ENCODE measurements at regions not wholly inside any gene's neighbourhood (a gene's known extent, or its start where the extent isn't known, plus 50 kb on each side); places are given as distances from the start of the nearest gene placed in this dataset.

DNA sequence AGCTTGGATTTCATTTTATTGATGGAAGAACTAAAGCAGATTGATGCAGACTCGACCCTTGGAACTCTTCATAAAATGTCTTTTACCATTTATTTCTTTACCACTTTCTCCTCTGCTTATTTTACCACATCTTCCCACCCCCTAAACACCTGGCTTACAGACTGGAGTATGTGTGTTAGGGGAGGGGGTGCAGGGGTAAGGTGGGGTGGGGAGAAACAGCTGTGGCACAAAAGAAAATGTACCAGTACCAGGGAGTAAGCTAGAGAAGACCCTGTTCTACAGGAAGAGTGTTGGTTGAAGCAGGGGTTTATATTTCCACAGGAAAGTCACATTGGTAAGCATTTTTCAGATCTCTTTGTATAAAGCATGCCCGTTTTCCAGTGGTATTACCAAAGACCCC is 312.7 kb upstream of the MTNR1B start:
- H3K4me3 ChIP-seq = no peak overlapping the region
- no peak for DNase-seq
- H3K27ac ChIP-seq = no peak overlapping the region
- H3K36me3 ChIP-seq = no peaks in the 10 kb centered on the region
- H3K27me3 ChIP-seq = no peaks in the 10 kb centered on the region
- no peak for TF ChIP-seq POLR2A (IDR thresholded peaks at IDR 0.05)
- TF ChIP-seq, protein P1, sequence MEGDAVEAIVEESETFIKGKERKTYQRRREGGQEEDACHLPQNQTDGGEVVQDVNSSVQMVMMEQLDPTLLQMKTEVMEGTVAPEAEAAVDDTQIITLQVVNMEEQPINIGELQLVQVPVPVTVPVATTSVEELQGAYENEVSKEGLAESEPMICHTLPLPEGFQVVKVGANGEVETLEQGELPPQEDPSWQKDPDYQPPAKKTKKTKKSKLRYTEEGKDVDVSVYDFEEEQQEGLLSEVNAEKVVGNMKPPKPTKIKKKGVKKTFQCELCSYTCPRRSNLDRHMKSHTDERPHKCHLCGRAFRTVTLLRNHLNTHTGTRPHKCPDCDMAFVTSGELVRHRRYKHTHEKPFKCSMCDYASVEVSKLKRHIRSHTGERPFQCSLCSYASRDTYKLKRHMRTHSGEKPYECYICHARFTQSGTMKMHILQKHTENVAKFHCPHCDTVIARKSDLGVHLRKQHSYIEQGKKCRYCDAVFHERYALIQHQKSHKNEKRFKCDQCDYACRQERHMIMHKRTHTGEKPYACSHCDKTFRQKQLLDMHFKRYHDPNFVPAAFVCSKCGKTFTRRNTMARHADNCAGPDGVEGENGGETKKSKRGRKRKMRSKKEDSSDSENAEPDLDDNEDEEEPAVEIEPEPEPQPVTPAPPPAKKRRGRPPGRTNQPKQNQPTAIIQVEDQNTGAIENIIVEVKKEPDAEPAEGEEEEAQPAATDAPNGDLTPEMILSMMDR (IDR thresholded peaks at IDR 0.05) = no peak
- no peaks in the 10 kb centered on the region for H3K4me1 ChIP-seq
- H3K9me3 ChIP-seq = no peaks in the 10 kb centered on the region

DNA sequence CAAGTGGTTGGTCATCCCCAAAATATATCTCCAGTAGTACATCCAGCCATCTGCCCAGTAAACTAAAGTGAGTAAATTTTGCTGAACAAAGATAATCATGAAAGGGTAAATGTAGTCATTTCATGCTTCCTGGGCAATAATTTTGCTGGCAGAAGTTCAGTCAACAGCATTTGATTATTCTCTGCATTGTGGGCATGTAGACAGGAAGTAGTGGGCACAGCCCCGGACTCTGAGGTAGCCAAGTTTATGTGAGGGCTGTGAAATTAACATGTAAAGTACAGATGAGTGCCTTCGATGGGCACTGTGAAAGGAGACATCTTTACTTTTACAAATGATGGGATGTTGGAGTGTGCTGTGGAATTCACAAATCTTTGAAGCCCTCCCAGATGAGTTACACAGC is 312.2 kb upstream of the MTNR1B start:
- H3K27ac ChIP-seq = no peak overlapping the region
- H3K9me3 ChIP-seq = no peaks in the 10 kb centered on the region
- DNase-seq = no peak
- no peaks in the 10 kb centered on the region for H3K4me1 ChIP-seq
- H3K27me3 ChIP-seq = no peaks in the 10 kb centered on the region
- H3K36me3 ChIP-seq = no peaks in the 10 kb centered on the region
- no peak for TF ChIP-seq POLR2A (IDR thresholded peaks at IDR 0.05)
- TF ChIP-seq, protein P1 (IDR thresholded peaks at IDR 0.05) = no peak
- no peak overlapping the region for H3K4me3 ChIP-seq

DNA sequence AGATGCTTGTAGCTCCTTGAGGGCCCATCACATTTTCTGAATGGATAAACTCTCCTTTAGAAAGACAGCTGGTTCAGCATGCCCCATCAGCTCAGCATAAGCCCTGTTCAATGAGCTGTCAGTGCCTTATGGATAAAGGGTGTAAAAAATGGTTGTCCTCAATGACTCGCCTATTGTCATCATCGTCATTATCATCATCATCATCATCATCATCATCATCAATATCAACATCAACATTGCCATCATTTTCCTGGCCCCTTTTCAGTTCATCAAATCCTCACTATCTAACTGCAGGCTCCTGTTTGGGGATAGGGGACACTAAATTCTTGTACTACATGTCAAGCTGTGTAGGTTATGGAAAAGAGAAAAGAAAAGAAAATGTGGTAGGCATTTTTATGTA is 310.7 kb upstream of the MTNR1B start:
- Histone ChIP-seq H3K9me3 (no peaks in the 10 kb centered on the region), H3K36me3 (no peaks in the 10 kb centered on the region), H3K27me3 (no peaks in the 10 kb centered on the region), H3K4me3 (no peak overlapping the region), H3K4me1 (no peaks in the 10 kb centered on the region), H3K27ac (no peak overlapping the region)
- TF ChIP-seq, protein P1 (IDR thresholded peaks at IDR 0.05) = no peak
- TF ChIP-seq POLR2A (IDR thresholded peaks at IDR 0.05) = no peak
- DNase-seq = no peak

DNA sequence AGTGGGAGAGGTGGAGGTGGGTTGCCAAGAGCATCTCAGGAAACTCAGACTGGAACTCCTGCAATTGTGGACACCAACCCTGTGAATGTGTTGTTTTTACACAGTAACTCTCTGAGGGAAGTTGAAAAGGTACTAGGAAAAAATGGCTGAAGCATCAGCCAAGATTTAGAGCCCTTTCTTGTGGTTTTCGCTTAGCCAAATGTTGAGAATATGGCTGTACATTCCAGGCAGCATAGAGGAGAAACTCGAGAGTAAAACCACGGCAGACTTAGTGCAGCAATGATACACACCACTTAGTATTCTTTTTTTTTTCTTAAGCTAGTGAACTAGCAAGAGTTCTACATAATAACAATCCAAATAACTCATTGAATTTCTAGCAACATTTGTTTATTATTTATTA is 309.7 kb upstream of the MTNR1B start:
- Histone ChIP-seq H3K4me1 (no peaks in the 10 kb centered on the region), H3K27me3 (no peaks in the 10 kb centered on the region), H3K36me3 (no peaks in the 10 kb centered on the region), H3K27ac (no peak overlapping the region), H3K4me3 (no peak overlapping the region), H3K9me3 (no peaks in the 10 kb centered on the region)
- no peak for TF ChIP-seq POLR2A (IDR thresholded peaks at IDR 0.05)
- TF ChIP-seq, protein P1 (IDR thresholded peaks at IDR 0.05) = no peak
- DNase-seq = no peak

DNA sequence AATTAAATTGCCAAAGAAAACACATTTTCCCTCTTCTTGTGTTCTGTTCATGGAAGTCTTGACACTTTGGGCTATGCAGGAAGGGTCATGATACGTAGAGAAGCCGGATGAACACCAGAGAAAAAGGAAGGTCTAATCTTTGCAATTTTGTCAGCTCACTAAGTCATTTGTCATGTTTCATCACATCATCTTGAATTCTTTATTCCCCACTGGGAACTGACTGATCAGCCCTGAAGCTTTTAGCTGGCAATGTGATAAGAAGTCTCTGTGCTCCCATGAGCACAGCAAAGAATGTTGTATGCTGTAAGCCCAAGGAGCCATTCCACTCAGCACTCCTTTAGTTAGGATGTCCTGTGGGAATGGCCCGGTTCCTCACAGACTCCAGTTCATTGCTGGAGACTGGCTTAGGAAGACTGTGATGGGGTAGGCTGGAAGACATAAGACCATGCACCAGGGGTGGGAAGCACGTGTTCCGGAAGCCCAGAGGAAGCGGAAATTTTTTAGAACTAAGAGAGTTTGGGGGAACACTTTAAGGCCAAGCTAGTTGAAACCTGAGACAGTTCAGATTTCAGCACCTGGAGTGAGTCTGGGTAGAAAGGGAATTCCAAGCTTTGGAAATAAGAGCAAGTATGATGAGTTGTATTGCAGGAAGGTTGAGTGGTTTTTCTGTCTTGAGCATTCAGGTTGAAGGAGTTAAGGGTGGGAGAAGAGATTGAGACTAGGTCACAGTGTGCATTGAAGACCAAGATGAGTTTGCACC is 306.7 kb upstream of the MTNR1B start:
- no peak overlapping the region for H3K27ac ChIP-seq
- H3K4me3 ChIP-seq = no peak overlapping the region
- TF ChIP-seq, protein P1 (IDR thresholded peaks at IDR 0.05) = no peak
- TF ChIP-seq POLR2A (IDR thresholded peaks at IDR 0.05) = no peak
- no peaks in the 10 kb centered on the region for H3K36me3 ChIP-seq
- H3K27me3 ChIP-seq = no peaks in the 10 kb centered on the region
- no peaks in the 10 kb centered on the region for H3K9me3 ChIP-seq
- no peak for DNase-seq
- no peaks in the 10 kb centered on the region for H3K4me1 ChIP-seq

Data from Peyer's patch (tissue), 4 donors.